HG03095 (cell line): ENCODE measurements at regions not wholly inside any gene's neighbourhood (a gene's known extent, or its start where the extent isn't known, plus 50 kb on each side); places are given as distances from the start of the nearest gene placed in this dataset.
"Not testable (repeated sequence)": the region's sequence is repeated elsewhere in the genome, so short reads cannot be mapped to it uniquely, and the experiment has no call there.

Experiments
- ATAC-seq: cut with Tn5 transposase; IDR thresholded peaks from one replicate; pipeline ENCODE4 v1.9.1; 2021; ENCODE audit warnings: moderate library complexity; ENCODE audit not compliant: unreplicated experiment

GRCh38 chr18:59038295-59039039 is 101.2 kb upstream of the SEC11C start:
- ATAC-seq, result no peak

GRCh38 chr18:59039040-59039320 is 100.7 kb upstream of the SEC11C start:
- ATAC-seq, result not testable (repeated sequence)

- no peak for ATAC-seq
Observed at GRCh38 chr18:59039449-59039848, 100.2 kb upstream of the SEC11C start.

- no peak for ATAC-seq
Observed at GRCh38 chr18:59040770-59041148, 98.9 kb upstream of the SEC11C start.

- no peak for ATAC-seq
Observed at GRCh38 chr18:59041296-59041695, 98.4 kb upstream of the SEC11C start.

GRCh38 chr18:59041819-59042815 is 97.6 kb upstream of the SEC11C start:
- ATAC-seq, result no peak

GRCh38 chr18:59044855-59045254 is 94.8 kb upstream of the SEC11C start:
- no peak for ATAC-seq

GRCh38 chr18:59047321-59048047 is 92.2 kb upstream of the SEC11C start:
- no peak for ATAC-seq

GRCh38 chr18:59048048-59048363 is 91.7 kb upstream of the SEC11C start:
- ATAC-seq, result no peak

GRCh38 chr18:59048378-59048777 is 91.3 kb upstream of the SEC11C start:
- no peak for ATAC-seq

- ATAC-seq, result no peak
Observed at GRCh38 chr18:59049721-59050660, 89.7 kb upstream of the SEC11C start.

- ATAC-seq, result no peak
Observed at GRCh38 chr18:59050661-59051057, 89.0 kb upstream of the SEC11C start.

- no peak for ATAC-seq
Observed at GRCh38 chr18:59051470-59052165, 88.1 kb upstream of the SEC11C start.

- no peak for ATAC-seq
Observed at GRCh38 chr18:59052965-59053820, 86.5 kb upstream of the SEC11C start.

- ATAC-seq, result no peak
Observed at GRCh38 chr18:59054496-59055287, 85.0 kb upstream of the SEC11C start.

GRCh38 chr18:59055345-59056032 is 84.2 kb upstream of the SEC11C start:
- no peak for ATAC-seq

GRCh38 chr18:59056706-59057492 is 82.8 kb upstream of the SEC11C start:
- no peak for ATAC-seq
